GM12878 (cell line): ENCODE measurements at regions not wholly inside any gene's neighbourhood (a gene's known extent, or its start where the extent isn't known, plus 50 kb on each side); places are given as distances from the start of the nearest gene placed in this dataset.
"Not testable (repeated sequence)": the region's sequence is repeated elsewhere in the genome, so short reads cannot be mapped to it uniquely, and the experiment has no call there.

Experiments
- ATAC-seq: fragments of 200-7000 bp; cut with Tn5 transposase; 3 replicates; pipeline ENCODE4 v1.9.1; 2020; ENCODE audit warnings: mild to moderate bottlenecking, moderate library complexity
- BruUV-seq: library from RNA; stranded (reverse); fragments of 400-500 nt; replicated peaks from 2 replicates; lab custom pipeline; 2021; lab: Mats Ljungman, UMichigan
- CTCF ChIA-PET: fragments of 300-600 bp; sonication (Branson Sonifier 250); formaldehyde crosslinking; extraction: SDS; loops from one replicate; lab custom pipeline; 2021; ENCODE audit warnings: inconsistent platforms; lab: Yijun Ruan, JAX
- POLR2A ChIA-PET: fragments of 350-600 bp; formaldehyde crosslinking; extraction: SDS; loops from one replicate; lab custom pipeline; 2021; ENCODE audit warnings: inconsistent platforms; lab: Charles Lee
- RAD21 ChIA-PET: fragments of 300-600 bp; sonication (Branson Sonifier 250); formaldehyde crosslinking; loops from one replicate; lab custom pipeline; 2023; ENCODE audit warnings: antibody characterized with exemption; ENCODE audit not compliant: unreplicated experiment; lab: Charles Lee
- SMC1A ChIA-PET: fragments of 300-600 bp; sonication (Branson Sonifier 250); formaldehyde crosslinking; loops from one replicate; lab custom pipeline; 2023; ENCODE audit not compliant: unreplicated experiment, uncharacterized antibody; lab: Charles Lee
- DNase-seq: peaks from one replicate; pipeline ENCODE4 v3.0.0-alpha.2; 2011; ENCODE audit warnings: low read depth, low spot score
- FAIRE-seq: peaks from 3 replicates; lab custom pipeline; 2011; peaks lifted over from hg19 to GRCh38; lab: Jason Lieb, UNC
- H2AFZ ChIP-seq: 2 replicates; pipeline ENCODE4 v1.6.0; 2011; ENCODE audit warnings: low read depth, low read length, control low read depth; ENCODE audit not compliant: control insufficient read depth
- H3K27ac ChIP-seq: 2 replicates; pipeline ENCODE4 v1.5.1; 2011; ENCODE audit warnings: control low read depth; ENCODE audit not compliant: control insufficient read depth, insufficient read depth
- H3K27me3 ChIP-seq, 2 experiments: replicated peaks in 1 of 2; 2 replicates each; pipeline versions ENCODE4 v1.6.0 to v1.6.1; 2011; ENCODE audit warnings: low read length in 1 of 2; ENCODE audit not compliant: control insufficient read depth in 2 of 2, insufficient read depth in 2 of 2
- H3K36me3 ChIP-seq, 2 experiments: 2 replicates each; pipeline ENCODE4 v1.5.1; 2011; ENCODE audit warnings: low read length in 1 of 2; ENCODE audit not compliant: control insufficient read depth in 2 of 2, insufficient read depth in 2 of 2
- H3K4me1 ChIP-seq: 2 replicates; pipeline ENCODE4 v1.6.1; 2011; ENCODE audit warnings: mild to moderate bottlenecking, low read length, moderate library complexity, mixed read lengths; ENCODE audit not compliant: control insufficient read depth, insufficient read depth
- H3K4me2 ChIP-seq: 2 replicates; pipeline ENCODE4 v1.6.0; 2011; ENCODE audit warnings: control low read depth; ENCODE audit not compliant: control insufficient read depth, insufficient read depth
- H3K4me3 ChIP-seq: fragments of 200-600 bp; sonication (generic); 2 replicates; pipeline ENCODE4 v1.5.1; 2016
- H3K79me2 ChIP-seq: 2 replicates; pipeline ENCODE4 v1.6.0; 2011; ENCODE audit warnings: low read length; ENCODE audit not compliant: control insufficient read depth, insufficient read depth
- H3K9ac ChIP-seq: 2 replicates; pipeline ENCODE4 v1.8.0; 2011; ENCODE audit warnings: low read length, control low read depth, mixed read lengths; ENCODE audit not compliant: control insufficient read depth, insufficient read depth
- H3K9me3 ChIP-seq: replicated peaks from 3 replicates; pipeline ENCODE4 v1.5.1; 2011; ENCODE audit warnings: mild to moderate bottlenecking, low read length; ENCODE audit not compliant: control insufficient read depth, insufficient read depth
- H4K20me1 ChIP-seq: 2 replicates; pipeline ENCODE4 v1.6.0; 2011; ENCODE audit not compliant: control insufficient read depth, insufficient read depth
- WGBS: methylation state at CpG from one replicate; pipeline ENCODE4 v1.1.6; 2016; ENCODE audit warnings: low lambda C conversion rate; ENCODE audit not compliant: insufficient replicate concordance, insufficient coverage; ENCODE audit errors: missing lambda C conversion rate; 5-methylcytosine and 5-hydroxymethylcytosine counted together
- in situ Hi-C: fragments of 300-500 bp; cut with MboI; formaldehyde crosslinking; loops from 9 replicates; pipeline ENCODE4 v1.14.3; 2018; ENCODE audit warnings: mixed read lengths
- intact Hi-C: fragments of 100-400 bp; cut with micrococcal nuclease; formaldehyde crosslinking; loops from one replicate; pipeline ENCODE4 v1.14.2; 2022; ENCODE audit not compliant: unreplicated experiment

- H4K20me1 ChIP-seq, in situ Hi-C loops, H3K79me2 ChIP-seq, BruUV-seq, intact Hi-C loops, CTCF ChIA-PET, H3K27me3 ChIP-seq, H3K9ac ChIP-seq, DNase-seq, ATAC-seq, SMC1A ChIA-PET, POLR2A ChIA-PET, FAIRE-seq, H3K36me3 ChIP-seq, H2AFZ ChIP-seq, H3K4me3 ChIP-seq, H3K9me3 ChIP-seq, RAD21 ChIA-PET, H3K4me2 ChIP-seq, H3K27ac ChIP-seq, H3K4me1 ChIP-seq: not testable (repeated sequence)
- 55% methylated on average over 11 of the region's 12 CpGs for WGBS
Observed at GRCh38 chr2:87345283-87345682, 323.6 kb upstream of the PLGLB1 start.

GRCh38 chr2:87348556-87348955 is 326.9 kb upstream of the PLGLB1 start:
- H3K4me3 ChIP-seq, FAIRE-seq, H3K4me2 ChIP-seq, H3K9ac ChIP-seq, DNase-seq, H3K9me3 ChIP-seq, H3K27ac ChIP-seq, in situ Hi-C loops, H3K4me1 ChIP-seq, POLR2A ChIA-PET, H3K27me3 ChIP-seq, ATAC-seq, H2AFZ ChIP-seq, H3K79me2 ChIP-seq, H4K20me1 ChIP-seq, H3K36me3 ChIP-seq, CTCF ChIA-PET, BruUV-seq, SMC1A ChIA-PET, RAD21 ChIA-PET, intact Hi-C loops: not testable (repeated sequence)
- WGBS = no CpG with 5 or more reads among the region's 56 CpGs

GRCh38 chr2:87349006-87349405 is 327.4 kb upstream of the PLGLB1 start:
- RAD21 ChIA-PET, SMC1A ChIA-PET, H3K27me3 ChIP-seq, H3K27ac ChIP-seq, H3K36me3 ChIP-seq, POLR2A ChIA-PET, in situ Hi-C loops, H3K4me2 ChIP-seq, FAIRE-seq, ATAC-seq, H3K4me1 ChIP-seq, H3K4me3 ChIP-seq, BruUV-seq, H4K20me1 ChIP-seq, H2AFZ ChIP-seq, H3K79me2 ChIP-seq, H3K9me3 ChIP-seq, H3K9ac ChIP-seq, CTCF ChIA-PET, DNase-seq, intact Hi-C loops: not testable (repeated sequence)
- 90% methylated on average over 8 of the region's 53 CpGs for WGBS

- H3K9ac ChIP-seq, H3K27me3 ChIP-seq, BruUV-seq, RAD21 ChIA-PET, ATAC-seq, SMC1A ChIA-PET, H3K27ac ChIP-seq, H3K9me3 ChIP-seq, intact Hi-C loops, FAIRE-seq, CTCF ChIA-PET, H3K79me2 ChIP-seq, H3K4me2 ChIP-seq, in situ Hi-C loops, H2AFZ ChIP-seq, H4K20me1 ChIP-seq, DNase-seq, H3K36me3 ChIP-seq, POLR2A ChIA-PET, H3K4me1 ChIP-seq, H3K4me3 ChIP-seq: not testable (repeated sequence)
- WGBS = 72% methylated on average over 15 of the region's 21 CpGs
Observed at GRCh38 chr2:87352178-87352934, 330.7 kb upstream of the PLGLB1 start.
